WTC11 (cell line): ENCODE measurements at regions not wholly inside any gene's neighbourhood (a gene's known extent, or its start where the extent isn't known, plus 50 kb on each side); places are given as distances from the start of the nearest gene placed in this dataset.

Source experiments
- ATAC-seq: fragments of 200-7000 bp; cut with Tn5 transposase; 2 replicates; pipeline ENCODE4 v1.10.0; 2021; ENCODE audit warnings: mild to moderate bottlenecking, moderate library complexity
- CTCF ChIA-PET: fragments of 300-600 bp; sonication (Branson Sonifier 250); formaldehyde crosslinking; loops from one replicate; lab custom pipeline; 2021; ENCODE audit warnings: antibody characterized with exemption; lab: Charles Lee
- POLR2A ChIA-PET: fragments of 350-600 bp; sonication (Branson Sonifier 250); formaldehyde crosslinking; loops from one replicate; lab custom pipeline; 2021; ENCODE audit warnings: antibody characterized with exemption; lab: Charles Lee
- DNase-seq: peaks from one replicate; pipeline ENCODE4 v3.0.0; 2021; ENCODE audit warnings: low spot score
- H3K27ac Mint-ChIP-seq: 2 replicates; pipeline ENCODE4 v1.8.0; 2021; ENCODE audit warnings: mixed read lengths
- H3K27me3 Mint-ChIP-seq: 2 replicates; pipeline ENCODE4 v1.8.0; 2021; ENCODE audit warnings: low read depth, mild to moderate bottlenecking, moderate library complexity, mixed read lengths
- H3K36me3 Mint-ChIP-seq: 2 replicates; pipeline ENCODE4 v1.8.0; 2021; ENCODE audit warnings: mixed read lengths
- H3K4me1 Mint-ChIP-seq: 2 replicates; pipeline ENCODE4 v1.8.0; 2022; ENCODE audit warnings: mixed read lengths
- H3K4me3 Mint-ChIP-seq: 2 replicates; pipeline ENCODE4 v1.8.0; 2021; ENCODE audit warnings: mild to moderate bottlenecking, moderate library complexity, mixed read lengths
- H3K9me3 Mint-ChIP-seq: 2 replicates; pipeline ENCODE4 v1.8.0; 2021; ENCODE audit warnings: mixed read lengths
- CBFB ChIP-seq: sonication (generic); formaldehyde crosslinking; IDR thresholded peaks from 2 replicates; pipeline ENCODE4 v1.8.1; 2022; ENCODE audit warnings: mild to moderate bottlenecking, low read depth, missing genetic modification reagents
- EMX1 ChIP-seq: fragments of 250-450 bp; sonication (Bioruptor Pico); IDR thresholded peaks from 2 replicates; pipeline ENCODE4 v1.8.0; 2021; ENCODE audit warnings: mild to moderate bottlenecking
- ESRRA ChIP-seq: sonication (generic); formaldehyde crosslinking; IDR thresholded peaks from 2 replicates; pipeline ENCODE4 v1.8.1; 2022; ENCODE audit warnings: mild to moderate bottlenecking, missing genetic modification reagents, borderline replicate concordance
- FOXK1 ChIP-seq: sonication (generic); formaldehyde crosslinking; IDR thresholded peaks from 2 replicates; pipeline ENCODE4 v1.8.0; 2022; ENCODE audit warnings: mild to moderate bottlenecking, moderate library complexity, missing genetic modification reagents
- FOXP4 ChIP-seq: sonication (generic); formaldehyde crosslinking; IDR thresholded peaks from 2 replicates; pipeline ENCODE4 v1.8.0; 2022; ENCODE audit warnings: mild to moderate bottlenecking, missing genetic modification reagents
- GTF2I ChIP-seq: fragments of 250-450 bp; sonication (Bioruptor Pico); conservative IDR thresholded peaks from 2 replicates; pipeline ENCODE4 v1.4.0; 2021; ENCODE audit warnings: mild to moderate bottlenecking
- IRF1 ChIP-seq: sonication (generic); formaldehyde crosslinking; IDR thresholded peaks from 2 replicates; pipeline ENCODE4 v1.8.0; 2023; ENCODE audit warnings: missing genetic modification reagents
- JAZF1 ChIP-seq: fragments of 250-450 bp; sonication (Bioruptor Pico); IDR thresholded peaks from 2 replicates; pipeline ENCODE4 v1.9.0; 2021; ENCODE audit warnings: moderate library complexity, mild to moderate bottlenecking, inconsistent platforms
- KAT7 ChIP-seq: sonication (generic); formaldehyde crosslinking; IDR thresholded peaks from 2 replicates; pipeline ENCODE4 v1.8.1; 2023; ENCODE audit warnings: missing genetic modification reagents, mild to moderate bottlenecking, borderline replicate concordance
- NFATC4 ChIP-seq: fragments of 250-450 bp; sonication (Bioruptor Pico); IDR thresholded peaks from 2 replicates; pipeline ENCODE4 v1.9.0; 2021; ENCODE audit warnings: mild to moderate bottlenecking
- PRDM15 ChIP-seq: sonication (generic); formaldehyde crosslinking; IDR thresholded peaks from 2 replicates; pipeline ENCODE4 v1.8.0; 2022; ENCODE audit warnings: missing genetic modification reagents
- PREB ChIP-seq: sonication (generic); formaldehyde crosslinking; IDR thresholded peaks from 2 replicates; pipeline ENCODE4 v1.8.1; 2022; ENCODE audit warnings: mild to moderate bottlenecking, missing genetic modification reagents, moderate library complexity, borderline replicate concordance
- RELA ChIP-seq: sonication (generic); formaldehyde crosslinking; IDR thresholded peaks from 2 replicates; pipeline ENCODE4 v1.8.1; 2022; ENCODE audit warnings: missing genetic modification reagents, mild to moderate bottlenecking, borderline replicate concordance
- SMAD3 ChIP-seq: sonication (generic); formaldehyde crosslinking; IDR thresholded peaks from 2 replicates; pipeline ENCODE4 v1.8.0; 2022; ENCODE audit warnings: missing genetic modification reagents, mild to moderate bottlenecking, borderline replicate concordance
- SMAD4 ChIP-seq: sonication (generic); formaldehyde crosslinking; IDR thresholded peaks from 2 replicates; pipeline ENCODE4 v1.8.0; 2022; ENCODE audit warnings: mild to moderate bottlenecking, missing genetic modification reagents
- TCF7 ChIP-seq: sonication (generic); formaldehyde crosslinking; IDR thresholded peaks from 2 replicates; pipeline ENCODE4 v1.8.0; 2022; ENCODE audit warnings: mild to moderate bottlenecking, low read depth, missing genetic modification reagents, moderate library complexity
- TEAD4 ChIP-seq: sonication (generic); formaldehyde crosslinking; IDR thresholded peaks from 2 replicates; pipeline ENCODE4 v1.8.0; 2022; ENCODE audit warnings: mild to moderate bottlenecking, missing genetic modification reagents
- ZBTB43 ChIP-seq: sonication (generic); formaldehyde crosslinking; IDR thresholded peaks from 2 replicates; pipeline ENCODE4 v1.8.1; 2023; ENCODE audit warnings: mild to moderate bottlenecking, missing genetic modification reagents
- ZNF138 ChIP-seq: sonication (generic); formaldehyde crosslinking; conservative IDR thresholded peaks from 2 replicates; pipeline ENCODE4 v1.8.1; 2022; ENCODE audit warnings: mild to moderate bottlenecking, moderate library complexity, missing genetic modification reagents
- ZNF232 ChIP-seq: sonication (generic); formaldehyde crosslinking; IDR thresholded peaks from 2 replicates; pipeline ENCODE4 v1.8.0; 2022; ENCODE audit warnings: mild to moderate bottlenecking, missing genetic modification reagents
- ZSCAN18 ChIP-seq: fragments of 250-450 bp; sonication (Bioruptor Pico); IDR thresholded peaks from 2 replicates; pipeline ENCODE4 v2.1.2; 2022; ENCODE audit warnings: mild to moderate bottlenecking, moderate library complexity

- Mint-ChIP-seq H3K27me3 (no peaks in the 10 kb centered on the region), H3K36me3 (no peaks in the 10 kb centered on the region), H3K27ac (no peak overlapping the region), H3K4me1 (peaks cover 13% of the 10 kb centered on the region), H3K4me3 (no peak overlapping the region), H3K9me3 (no peaks in the 10 kb centered on the region)
- POLR2A ChIA-PET, result no interaction called here
- CTCF ChIA-PET, result no interaction called here
- ATAC-seq (no peak), DNase-seq (no peak)
- TF ChIP-seq FOXP4 (CRISPR knock-in tag) (no peak), JAZF1 (CRISPR knock-in tag) (no peak), FOXK1 (no peak), SMAD4 (CRISPR knock-in tag) (no peak)
These were observed 77.8 kb upstream of the SPAG17 start for GRCh38 chr1:118262865-118263264.

- no peaks in the 10 kb centered on the region for H3K27me3 Mint-ChIP-seq
- no peak for DNase-seq
- ChIA-PET POLR2A (no interaction called here), CTCF (no interaction called here)
- peaks cover 7% of the 10 kb centered on the region for H3K4me1 Mint-ChIP-seq
- ATAC-seq, result no peak
- no peaks in the 10 kb centered on the region for H3K9me3 Mint-ChIP-seq
- TF ChIP-seq NFATC4 (CRISPR knock-in tag) (no peak), ESRRA (no peak), TCF7 (no peak), EMX1 (CRISPR knock-in tag) (no peak), IRF1 (CRISPR knock-in tag) (no peak), PRDM15 (CRISPR knock-in tag) (no peak), KAT7 (CRISPR knock-in tag) (no peak), SMAD3 (no peak), GTF2I (CRISPR knock-in tag) (no peak)
- H3K4me3 Mint-ChIP-seq, result no peak overlapping the region
- H3K36me3 Mint-ChIP-seq, result no peaks in the 10 kb centered on the region
- no peak overlapping the region for H3K27ac Mint-ChIP-seq
These were observed 73.9 kb upstream of the SPAG17 start for GRCh38 chr1:118258975-118259374.

- Mint-ChIP-seq H3K4me1 (peaks cover 15% of the 10 kb centered on the region), H3K27me3 (no peaks in the 10 kb centered on the region), H3K27ac (no peak overlapping the region), H3K36me3 (no peaks in the 10 kb centered on the region), H3K9me3 (no peaks in the 10 kb centered on the region), H3K4me3 (no peak overlapping the region)
- CTCF ChIA-PET, result no interaction called here
- DNase-seq (no peak), ATAC-seq (no peak)
- POLR2A ChIA-PET, result no interaction called here
- TF ChIP-seq PREB (CRISPR knock-in tag) (no peak), TCF7 (no peak), ZNF138 (no peak), ZNF232 (CRISPR knock-in tag) (no peak), TEAD4 (CRISPR knock-in tag) (no peak), ZSCAN18 (CRISPR knock-in tag) (no peak), RELA (CRISPR knock-in tag) (no peak), CBFB (no peak), ZBTB43 (no peak)
These were observed 72.9 kb upstream of the SPAG17 start for GRCh38 chr1:118257946-118258345.
